C1 segment of cervical spinal cord (tissue), 14 donors: ENCODE measurements at regions not wholly inside any gene's neighbourhood (a gene's known extent, or its start where the extent isn't known, plus 50 kb on each side); places are given as distances from the start of the nearest gene placed in this dataset.
"Not testable (repeated sequence)": the region's sequence is repeated elsewhere in the genome, so short reads cannot be mapped to it uniquely, and the experiment has no call there.

Experiments used
- DNase-seq, 14 donors: peaks; one replicate each; lab custom pipeline; 2025; lab: John Stamatoyannopoulos, UW

GRCh38 chr1:169051171-169051570, 55.3 kb upstream of the ATP1B1 start:
- no peak for DNase-seq

GRCh38 chr1:169052171-169052570, 54.3 kb upstream of the ATP1B1 start:
- not testable (repeated sequence) for DNase-seq

DNA sequence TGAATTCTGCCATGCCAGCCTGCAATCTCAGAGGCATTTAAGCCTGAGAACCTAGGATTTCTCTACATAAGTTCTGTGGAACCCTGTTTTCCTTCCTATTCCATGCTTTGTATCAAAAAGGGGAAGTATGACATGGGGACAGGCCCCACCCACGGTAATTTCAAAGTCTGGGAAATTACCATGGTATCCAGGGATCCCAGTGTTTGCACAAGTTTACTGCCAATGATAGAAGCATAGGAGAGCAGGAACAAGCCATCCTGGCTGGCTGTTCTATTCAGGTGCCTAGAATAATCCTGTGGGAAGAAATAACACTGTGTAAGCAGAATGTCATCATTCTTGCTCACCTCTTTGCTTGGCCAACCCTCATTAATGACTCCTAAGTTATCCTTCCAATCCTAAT, 53.8 kb upstream of the ATP1B1 start:
- no peak for DNase-seq

- no peak for DNase-seq
Observed at GRCh38 chr1:169053196-169053595, 53.3 kb upstream of the ATP1B1 start.
